Activated T-cell treated with anti-CD3 and anti-CD28 coated beads for 24 hours (primary cell): ENCODE measurements at regions not wholly inside any gene's neighbourhood (a gene's known extent, or its start where the extent isn't known, plus 50 kb on each side); places are given as distances from the start of the nearest gene placed in this dataset.
A peak's percentile ranks its signal among the peaks of the same experiment; 100 is the strongest.

ENCODE experiments used
- DNase-seq: peaks from one replicate; pipeline ENCODE4 v3.0.0-alpha.2; 2020; ENCODE audit warnings: low read depth

DNA sequence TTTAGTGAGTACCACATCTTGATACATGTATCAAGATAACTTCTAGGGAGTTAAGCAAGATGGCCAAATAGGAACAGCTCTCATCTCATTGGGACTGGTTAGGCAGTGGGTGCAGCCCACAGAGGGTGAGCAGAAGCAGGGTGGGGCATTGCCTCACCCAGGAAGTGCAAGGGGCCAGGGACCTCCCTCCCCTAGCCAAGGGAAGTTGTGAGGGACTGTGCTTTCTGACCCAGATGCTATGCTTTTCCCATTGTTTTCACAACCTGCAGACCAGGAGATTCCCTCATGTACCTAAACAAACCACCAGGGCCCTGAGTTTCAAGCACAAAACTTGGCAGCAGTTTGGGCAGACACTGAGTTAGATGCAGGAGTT lies 665.0 kb upstream of the CBLB start:
- DNase-seq, result no peak

DNA sequence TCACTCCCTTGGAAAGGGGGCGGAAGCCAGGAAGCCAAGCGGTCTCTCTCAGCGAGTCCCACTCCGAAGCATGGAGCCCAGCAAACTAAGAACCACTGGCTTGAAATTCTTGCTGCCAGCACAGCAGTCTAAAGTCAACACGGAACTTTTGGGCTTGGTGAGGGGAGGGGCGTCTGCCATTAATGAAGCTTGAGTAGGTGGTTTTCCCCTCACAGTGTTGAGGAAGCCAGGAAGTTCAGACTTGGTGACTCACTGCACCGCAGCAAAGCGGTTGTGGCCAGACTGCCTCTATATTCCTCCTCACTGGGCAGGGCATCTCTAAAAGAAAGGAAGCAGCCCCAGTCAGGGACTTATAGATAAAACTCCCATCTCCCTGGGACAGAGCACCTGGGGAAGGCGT lies 665.4 kb upstream of the CBLB start:
- DNase-seq, result peak; percentile 40

DNA sequence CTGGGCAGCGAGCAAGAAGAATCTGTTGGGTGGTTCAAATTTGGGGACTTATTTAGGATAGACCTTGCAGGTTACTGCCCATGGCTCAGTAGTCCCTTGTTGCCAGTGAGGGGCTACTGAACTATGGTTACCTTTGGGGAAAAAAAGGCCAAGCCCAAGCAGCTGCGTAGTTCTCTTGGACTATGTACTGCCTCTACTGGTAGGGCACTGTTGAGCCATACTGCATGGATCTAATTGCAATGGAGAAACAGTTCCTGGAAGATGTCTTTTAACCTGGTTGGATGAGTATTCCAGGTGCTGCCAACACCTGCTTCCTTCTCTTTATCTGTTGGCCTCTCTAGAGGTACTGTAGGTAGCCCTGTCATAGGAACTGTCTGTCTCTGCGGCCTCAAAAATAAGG lies 671.9 kb upstream of the CBLB start:
- DNase-seq, result no peak

- no peak for DNase-seq
These were observed 673.4 kb upstream of the CBLB start for GRCh38 chr3:106542101-106542769.

DNA sequence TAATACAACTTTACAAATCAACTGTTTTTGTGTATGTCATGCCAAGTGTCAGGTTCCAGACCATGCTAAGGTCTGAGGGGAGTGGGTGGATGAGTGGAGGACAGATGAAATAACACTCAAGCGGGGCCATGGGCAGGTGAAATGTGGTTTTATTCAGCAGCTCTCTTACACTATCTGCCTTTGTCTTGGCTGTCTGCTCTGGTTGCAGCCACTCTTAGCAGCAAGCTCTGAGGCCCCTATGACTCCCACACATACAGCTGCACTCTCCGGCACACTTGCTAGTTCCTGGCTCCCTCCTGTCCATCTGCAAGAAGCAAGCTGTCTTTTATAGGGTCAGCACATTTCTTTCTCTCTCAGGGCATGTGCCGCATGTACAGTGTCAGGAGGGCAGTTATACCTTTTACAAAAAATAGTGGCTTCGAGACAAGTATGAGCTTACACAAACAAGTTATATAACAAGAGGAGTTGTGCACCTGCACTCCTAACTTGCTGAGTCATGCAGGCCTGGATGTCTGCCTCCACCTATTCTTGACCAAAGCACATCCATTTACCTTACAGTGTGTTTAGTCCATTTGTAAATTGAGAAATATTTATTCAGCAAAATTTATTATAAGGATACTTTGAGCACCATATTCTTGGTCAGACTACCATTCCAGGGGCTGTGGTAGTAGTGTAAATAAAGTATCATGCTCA lies 683.7 kb upstream of the CBLB start:
- no peak for DNase-seq

GRCh38 chr3:106560451-106560966 lies 691.7 kb upstream of the CBLB start:
- no peak for DNase-seq

DNA sequence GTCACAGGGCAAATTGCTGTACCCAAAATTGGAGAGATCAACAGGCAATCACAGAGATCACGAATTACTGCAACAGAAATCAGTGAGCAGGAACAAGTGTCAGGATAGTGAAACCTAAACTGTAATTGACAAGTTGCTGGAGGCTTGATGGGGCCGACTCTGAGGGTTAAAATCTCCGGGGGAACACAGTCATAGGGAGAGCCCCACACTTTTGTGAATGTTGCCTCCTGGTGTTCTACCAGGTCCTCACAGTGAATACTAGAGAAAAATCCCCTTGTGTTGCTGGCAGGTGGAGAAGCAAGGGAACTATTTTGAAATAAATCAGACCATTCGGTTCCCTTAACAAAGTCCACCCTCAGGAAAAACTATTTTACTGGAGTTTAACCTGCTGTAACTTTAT lies 697.5 kb upstream of the CBLB start:
- no peak for DNase-seq

- DNase-seq, result no peak
These were observed 701.6 kb upstream of the CBLB start for GRCh38 chr3:106570426-106570825.

- DNase-seq, result no peak
These were observed 704.8 kb upstream of the CBLB start for GRCh38 chr3:106573605-106574004.

DNA sequence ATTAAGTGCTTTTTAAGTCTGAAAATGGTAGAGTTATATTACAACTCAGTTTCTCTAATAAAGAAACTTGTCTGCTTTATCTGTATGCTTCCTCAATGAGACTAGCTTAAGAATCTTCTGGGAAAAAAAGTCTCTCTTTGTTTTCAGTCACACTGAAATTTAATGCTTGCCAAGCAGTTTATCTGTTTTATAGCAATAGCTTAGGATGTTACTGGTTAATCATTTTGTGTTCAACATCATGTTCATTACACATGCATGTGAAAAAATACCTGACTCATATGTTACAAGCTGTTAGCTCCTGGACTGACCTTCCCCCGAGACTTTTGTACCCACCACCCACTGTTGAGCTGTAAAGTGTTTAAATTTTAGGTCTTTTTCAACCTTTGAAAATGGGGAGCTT lies 706.2 kb upstream of the CBLB start:
- DNase-seq, result no peak

DNA sequence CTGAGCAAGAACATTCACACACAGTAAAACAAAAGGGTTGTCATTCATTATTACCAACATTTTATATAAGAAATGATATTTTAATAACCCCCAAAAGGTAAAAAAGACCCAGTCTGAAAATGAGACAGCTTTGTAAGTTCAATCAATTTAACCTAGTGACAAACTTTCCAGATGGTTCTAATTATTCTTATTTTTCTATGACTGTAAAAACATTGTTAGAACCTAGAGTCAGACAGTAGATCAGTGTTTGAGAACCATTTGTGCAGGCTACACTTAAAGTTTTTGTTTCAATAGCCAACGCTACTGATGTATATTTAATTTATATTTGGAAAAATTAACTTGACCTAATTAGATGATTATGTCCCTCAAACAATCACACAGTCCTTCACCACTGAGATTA lies 708.4 kb upstream of the CBLB start:
- no peak for DNase-seq

GRCh38 chr3:106578911-106579310 lies 710.1 kb upstream of the CBLB start:
- no peak for DNase-seq

DNA sequence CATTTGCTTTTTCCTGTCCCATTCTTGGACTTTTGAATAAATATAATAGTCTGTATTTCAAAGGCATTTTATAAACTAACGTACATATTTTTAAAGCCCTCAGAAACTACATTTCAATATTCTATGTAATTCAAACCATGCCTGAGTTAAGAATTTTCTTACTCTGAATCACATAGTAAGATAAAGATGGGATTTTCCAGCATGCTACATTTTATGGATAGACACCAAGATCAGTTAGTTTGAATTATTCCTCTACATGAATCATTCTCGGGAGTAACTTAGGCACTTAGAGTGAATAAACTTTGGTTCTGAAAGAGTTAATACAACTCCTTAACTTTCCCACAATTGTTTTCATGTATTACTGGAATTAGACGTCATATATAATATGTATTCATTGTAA lies 713.3 kb upstream of the CBLB start:
- no peak for DNase-seq

DNA sequence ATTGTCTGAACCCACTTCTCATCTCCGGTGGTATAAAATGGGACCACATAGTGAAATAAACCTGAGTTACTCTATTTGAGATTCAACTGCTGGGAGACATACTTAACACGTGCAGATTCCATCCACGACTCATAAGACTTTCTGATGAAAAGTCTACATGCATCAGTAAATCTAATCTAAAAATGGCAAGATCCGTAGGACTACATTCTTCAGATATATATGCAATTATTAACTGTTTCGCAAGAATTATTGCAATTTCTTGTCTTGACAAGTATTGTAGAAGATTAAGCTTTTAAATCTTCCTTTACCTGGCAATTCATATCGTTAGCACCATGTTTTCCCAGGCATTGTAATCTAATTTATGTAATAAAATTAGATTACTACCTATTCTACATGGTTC lies 718.7 kb upstream of the CBLB start:
- no peak for DNase-seq

GRCh38 chr3:106588739-106589138 lies 719.9 kb upstream of the CBLB start:
- DNase-seq, result no peak

GRCh38 chr3:106589311-106589942 lies 720.6 kb upstream of the CBLB start:
- no peak for DNase-seq

DNA sequence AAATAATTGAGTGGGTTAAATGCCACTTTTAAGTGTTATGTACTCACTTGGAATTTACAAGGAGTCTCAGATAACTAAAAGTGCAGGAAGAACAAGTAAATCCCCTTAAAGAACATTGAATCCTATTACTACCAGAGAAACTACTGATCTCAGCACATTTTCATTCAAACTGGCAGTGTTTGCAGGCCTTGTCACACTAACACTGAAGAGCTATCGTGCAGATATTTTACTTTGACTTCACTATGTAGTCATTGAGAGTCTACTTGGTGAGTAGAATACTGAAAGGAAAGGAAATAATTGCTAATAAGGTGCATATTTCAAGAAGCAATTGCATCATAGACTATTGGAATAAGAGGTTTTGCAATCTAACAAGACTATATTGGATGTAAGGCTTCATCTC lies 721.4 kb upstream of the CBLB start:
- DNase-seq, result no peak

- DNase-seq, result no peak
These were observed 724.6 kb upstream of the CBLB start for GRCh38 chr3:106593381-106593780.

GRCh38 chr3:106609666-106610301 lies 741.0 kb upstream of the CBLB start:
- DNase-seq, result peak; percentile 66

DNA sequence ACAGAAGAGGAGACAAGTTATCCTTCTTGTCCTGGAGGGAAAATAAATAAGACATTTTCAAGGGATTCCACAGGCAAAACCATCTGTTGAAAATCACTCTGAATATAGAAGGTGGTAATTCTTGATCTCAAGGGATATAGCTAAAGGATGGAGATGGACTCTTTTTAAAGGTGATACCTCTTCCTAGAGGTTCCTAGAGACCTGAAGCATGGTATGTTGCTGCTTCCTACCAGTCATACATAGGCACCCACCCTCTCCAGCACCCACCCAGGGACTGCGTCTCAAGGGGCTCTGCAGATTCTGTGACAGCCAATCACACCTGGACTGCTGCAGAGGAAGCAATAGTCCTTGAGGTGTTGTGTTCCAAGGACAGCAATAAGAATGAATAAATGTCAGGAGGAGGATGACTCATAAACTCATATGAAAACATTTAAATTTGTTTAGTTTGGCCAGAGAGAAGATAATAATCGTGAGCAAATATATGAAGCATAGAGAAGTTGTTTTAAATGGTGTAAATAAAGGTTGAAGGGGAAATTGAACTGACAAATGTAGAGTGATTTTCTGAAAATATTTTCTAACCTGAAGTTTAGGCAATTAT lies 741.6 kb upstream of the CBLB start:
- no peak for DNase-seq

- DNase-seq, result no peak
These were observed 742.3 kb upstream of the CBLB start for GRCh38 chr3:106611116-106611515.

GRCh38 chr3:106611841-106612240 lies 743.0 kb upstream of the CBLB start:
- DNase-seq, result no peak

- DNase-seq, result no peak
These were observed 747.7 kb upstream of the CBLB start for GRCh38 chr3:106616556-106616955.
